ENCODE measurements at regions not wholly inside any gene's neighbourhood (a gene's known extent, or its start where the extent isn't known, plus 50 kb on each side); places are given as distances from the start of the nearest gene placed in this dataset.
A peak's percentile ranks its signal among the peaks of the same experiment; 100 is the strongest.

DNA sequence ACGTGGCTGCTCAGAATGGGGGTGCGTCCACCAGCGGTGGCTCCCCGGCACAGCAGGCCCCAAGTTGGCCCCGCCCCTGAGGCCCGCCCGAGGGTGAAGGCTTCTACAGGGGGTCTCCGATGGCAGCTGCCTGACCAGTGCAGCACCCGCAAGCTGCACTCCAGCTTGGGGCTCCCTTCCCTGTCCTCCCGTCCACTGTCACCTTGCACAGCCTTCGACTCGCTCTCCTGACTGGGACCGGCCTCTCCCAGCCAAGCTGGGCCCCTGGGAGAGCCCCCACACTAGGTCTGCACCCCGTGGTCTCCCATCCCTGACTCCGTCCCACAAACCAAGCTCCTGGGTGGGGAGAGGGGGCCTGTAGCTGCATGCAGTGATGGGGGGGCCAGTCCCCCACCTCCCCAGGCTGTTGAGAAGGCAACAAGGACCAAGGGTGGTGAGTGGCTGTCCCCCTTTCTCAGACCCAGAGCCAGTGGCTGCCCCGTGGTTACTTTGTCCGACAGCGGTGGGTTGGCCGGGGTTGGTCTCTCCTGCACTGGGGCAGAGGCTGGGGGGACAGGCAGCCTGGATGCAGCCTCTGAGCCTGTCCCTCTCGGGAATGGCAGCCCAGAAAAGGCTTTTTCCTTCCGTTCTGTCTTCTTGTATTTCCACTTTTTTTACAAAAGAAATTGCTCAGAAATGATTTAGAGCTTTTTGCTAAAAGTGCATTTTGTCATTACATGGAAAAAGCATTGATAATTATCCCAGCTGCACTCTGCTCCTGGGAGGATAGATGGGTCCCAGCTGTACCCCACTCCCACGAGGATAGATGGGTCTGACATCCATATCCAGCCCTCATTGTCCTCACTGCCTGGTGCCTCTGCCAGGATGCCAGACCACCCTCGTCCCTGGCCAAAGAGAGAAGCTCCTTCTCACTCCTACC is 217.0 kb downstream of the KIF26A start:
- H3K27ac Mint-ChIP-seq = no peak overlapping the region
- Histone ChIP-seq H3K27ac (ENCODE audit: low read depth, low read length) (no peak overlapping the region), H3K36me3 (ENCODE audit: control insufficient read depth in 2 of 3, insufficient read depth in 3 of 3, low read length in 3 of 3) (no peaks in the 10 kb centered on the region), H3K4me3 (ENCODE audit: low read length) (no peak overlapping the region), H3K9me3 (ENCODE audit: control insufficient read depth in 2 of 3, low read length in 3 of 3) (no peaks in the 10 kb centered on the region), H3K27me3 (ENCODE audit: control insufficient read depth in 2 of 2, insufficient read depth in 2 of 2, low read length in 2 of 2) (no peaks in the 10 kb centered on the region), H3K4me1 (ENCODE audit: control insufficient read depth in 2 of 2, insufficient read depth in 2 of 2, low read length in 2 of 2) (no peaks in the 10 kb centered on the region)
- intact Hi-C loops (cut with micrococcal nuclease) = no loop called here
- DNase-seq (peak in 1 of 9 donors; percentile 1), ATAC-seq (no peak)
- H3K4me3 Mint-ChIP-seq = peak overlapping the region in 1 of 10 donors; percentile 16
- peaks cover 0 to 8% (median 4%) of the 10 kb centered on the region in 7 donors for H3K4me1 Mint-ChIP-seq
- ChIA-PET CTCF (interaction anchor here (1.1 kb wide), 1 partner anchor 16 kb away, joined by 3 read pairs; no protein-coding TSS in a partner anchor), POLR2A (no interaction called here)
- peaks cover 0 to 5% (median 0%) of the 10 kb centered on the region in 11 donors for H3K9me3 Mint-ChIP-seq
- H3K36me3 Mint-ChIP-seq = peaks cover 0 to 4% (median 0%) of the 10 kb centered on the region in 5 donors
- peaks cover 0 to 6% (median 0%) of the 10 kb centered on the region in 5 donors for H3K27me3 Mint-ChIP-seq

DNA sequence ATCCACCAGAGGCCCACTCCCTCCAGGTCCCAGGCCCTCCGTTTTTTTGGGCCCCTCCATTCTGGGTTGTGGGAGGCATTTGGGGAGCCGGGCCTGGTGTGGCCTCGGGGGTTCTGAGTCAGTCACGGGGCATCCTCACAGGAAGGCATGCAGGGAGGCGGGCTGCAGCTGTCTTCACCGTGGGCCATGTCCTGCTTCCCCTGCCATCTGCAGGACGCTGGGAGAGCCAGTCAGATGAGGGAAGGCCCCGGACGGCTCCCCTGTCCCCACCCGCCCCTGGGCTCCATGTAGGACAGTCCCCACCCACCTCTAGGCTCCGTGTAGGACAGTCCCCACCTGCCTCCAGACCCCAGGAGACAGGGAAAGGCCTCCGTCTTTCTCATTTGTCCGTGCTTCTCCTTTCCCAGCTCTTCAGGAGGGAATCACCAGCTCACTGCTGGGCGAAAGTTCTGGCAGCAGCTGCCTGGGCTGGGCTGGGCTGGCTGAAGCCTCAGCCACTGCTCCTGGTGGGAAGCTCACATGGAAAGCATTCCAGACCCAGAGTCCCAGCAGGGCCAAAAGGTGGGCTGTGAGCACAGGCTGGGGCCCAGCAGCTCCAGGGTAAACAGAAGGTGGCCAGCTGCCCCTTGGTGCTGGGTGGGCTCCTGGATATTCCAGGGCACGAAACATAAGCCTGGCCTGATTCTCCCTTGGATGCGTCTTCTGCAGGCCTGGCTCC is 217.8 kb downstream of the KIF26A start:
- ChIA-PET POLR2A (interaction anchor here (0.6 kb wide), 1 partner anchor 1423 kb away, joined by 5 read pairs; no protein-coding TSS in a partner anchor), CTCF (no interaction called here)
- H3K4me1 Mint-ChIP-seq = peaks cover 0 to 8% (median 4%) of the 10 kb centered on the region in 7 donors
- Histone ChIP-seq H3K9me3 (ENCODE audit: control insufficient read depth in 2 of 3, low read length in 3 of 3) (no peaks in the 10 kb centered on the region), H3K36me3 (ENCODE audit: control insufficient read depth in 2 of 3, insufficient read depth in 3 of 3, low read length in 3 of 3) (no peaks in the 10 kb centered on the region), H3K4me3 (ENCODE audit: low read length) (no peak overlapping the region), H3K27ac (ENCODE audit: low read depth, low read length) (no peak overlapping the region), H3K27me3 (ENCODE audit: control insufficient read depth in 2 of 2, insufficient read depth in 2 of 2, low read length in 2 of 2) (no peaks in the 10 kb centered on the region), H3K4me1 (ENCODE audit: control insufficient read depth in 2 of 2, insufficient read depth in 2 of 2, low read length in 2 of 2) (no peaks in the 10 kb centered on the region)
- H3K36me3 Mint-ChIP-seq = peaks cover 0 to 4% (median 0%) of the 10 kb centered on the region in 5 donors
- ATAC-seq (no peak), DNase-seq (peak in 1 of 9 donors; percentile 3)
- intact Hi-C loops (cut with micrococcal nuclease) = no loop called here
- H3K27ac Mint-ChIP-seq = no peak overlapping the region
- peaks cover 0 to 6% (median 0%) of the 10 kb centered on the region in 5 donors for H3K27me3 Mint-ChIP-seq
- H3K4me3 Mint-ChIP-seq = no peak overlapping the region
- H3K9me3 Mint-ChIP-seq = peaks cover 0 to 5% (median 0%) of the 10 kb centered on the region in 11 donors

DNA sequence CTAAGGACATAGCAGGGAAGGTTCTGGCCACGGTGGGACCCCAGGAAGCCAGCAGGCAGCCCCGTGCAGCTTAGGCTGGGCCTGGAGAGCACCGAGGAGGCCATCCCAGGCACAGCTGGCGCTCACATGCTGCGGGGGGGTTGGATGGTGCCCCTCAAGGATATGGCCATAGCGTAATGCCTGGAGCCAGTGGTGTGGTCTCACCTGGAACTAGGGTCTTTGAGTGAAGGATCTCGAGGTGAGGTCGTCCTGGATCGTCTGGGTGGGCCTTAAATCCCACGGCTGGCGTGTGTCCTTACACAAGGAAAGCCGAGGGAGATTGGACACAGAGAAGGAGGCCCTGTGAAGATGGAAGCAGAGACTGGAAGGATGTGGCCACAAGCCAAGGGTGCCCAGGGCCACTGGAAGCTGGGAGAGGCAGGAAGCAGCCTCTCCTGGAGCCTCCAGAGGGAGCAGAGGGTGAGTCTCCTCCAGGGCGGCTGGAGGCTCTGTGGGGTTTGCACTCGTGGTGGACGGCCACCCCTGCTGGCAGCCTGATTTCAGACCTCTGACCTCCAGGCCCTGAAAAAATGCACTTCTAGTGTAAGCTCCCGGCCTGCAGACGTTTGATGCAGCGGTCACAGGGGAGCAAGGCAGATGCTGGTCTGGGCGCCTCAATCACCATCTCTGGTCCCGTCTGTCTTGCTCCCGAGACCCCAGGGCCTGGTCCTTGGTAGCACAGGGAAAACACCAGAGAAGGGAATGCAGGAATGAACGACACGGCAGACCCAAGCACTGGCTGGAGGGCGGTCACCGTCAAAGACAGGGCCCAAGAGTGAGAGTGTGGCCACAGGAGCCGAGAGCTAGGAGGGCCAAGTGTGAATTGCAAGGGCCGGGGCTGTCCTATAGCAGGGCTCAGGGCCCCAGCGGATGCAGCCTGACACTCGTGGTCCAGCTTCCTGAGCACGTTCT is 218.6 kb downstream of the KIF26A start:
- intact Hi-C loops (cut with micrococcal nuclease) = no loop called here
- Mint-ChIP-seq H3K27ac (no peak overlapping the region), H3K4me1 (peaks cover 0 to 8% (median 4%) of the 10 kb centered on the region in 7 donors), H3K36me3 (peaks cover 0 to 4% (median 0%) of the 10 kb centered on the region in 5 donors), H3K4me3 (no peak overlapping the region), H3K27me3 (peaks cover 0 to 6% (median 0%) of the 10 kb centered on the region in 5 donors), H3K9me3 (peaks cover 0 to 3% (median 0%) of the 10 kb centered on the region in 11 donors)
- ChIA-PET CTCF (no interaction called here), POLR2A (interaction anchor here (0.6 kb wide), 1 partner anchor 1424 kb away, joined by 5 read pairs; no protein-coding TSS in a partner anchor)
- ATAC-seq (no peak), DNase-seq (no peak)
- no peaks in the 10 kb centered on the region for H3K4me1 ChIP-seq (ENCODE audit: control insufficient read depth in 2 of 2, insufficient read depth in 2 of 2, low read length in 2 of 2)
- H3K27me3 ChIP-seq (ENCODE audit: control insufficient read depth in 2 of 2, insufficient read depth in 2 of 2, low read length in 2 of 2) = no peaks in the 10 kb centered on the region
- no peaks in the 10 kb centered on the region for H3K9me3 ChIP-seq (ENCODE audit: control insufficient read depth in 2 of 3, low read length in 3 of 3)
- H3K27ac ChIP-seq (ENCODE audit: low read depth, low read length) = no peak overlapping the region
- no peaks in the 10 kb centered on the region for H3K36me3 ChIP-seq (ENCODE audit: control insufficient read depth in 2 of 3, insufficient read depth in 3 of 3, low read length in 3 of 3)
- H3K4me3 ChIP-seq (ENCODE audit: low read length) = no peak overlapping the region

DNA sequence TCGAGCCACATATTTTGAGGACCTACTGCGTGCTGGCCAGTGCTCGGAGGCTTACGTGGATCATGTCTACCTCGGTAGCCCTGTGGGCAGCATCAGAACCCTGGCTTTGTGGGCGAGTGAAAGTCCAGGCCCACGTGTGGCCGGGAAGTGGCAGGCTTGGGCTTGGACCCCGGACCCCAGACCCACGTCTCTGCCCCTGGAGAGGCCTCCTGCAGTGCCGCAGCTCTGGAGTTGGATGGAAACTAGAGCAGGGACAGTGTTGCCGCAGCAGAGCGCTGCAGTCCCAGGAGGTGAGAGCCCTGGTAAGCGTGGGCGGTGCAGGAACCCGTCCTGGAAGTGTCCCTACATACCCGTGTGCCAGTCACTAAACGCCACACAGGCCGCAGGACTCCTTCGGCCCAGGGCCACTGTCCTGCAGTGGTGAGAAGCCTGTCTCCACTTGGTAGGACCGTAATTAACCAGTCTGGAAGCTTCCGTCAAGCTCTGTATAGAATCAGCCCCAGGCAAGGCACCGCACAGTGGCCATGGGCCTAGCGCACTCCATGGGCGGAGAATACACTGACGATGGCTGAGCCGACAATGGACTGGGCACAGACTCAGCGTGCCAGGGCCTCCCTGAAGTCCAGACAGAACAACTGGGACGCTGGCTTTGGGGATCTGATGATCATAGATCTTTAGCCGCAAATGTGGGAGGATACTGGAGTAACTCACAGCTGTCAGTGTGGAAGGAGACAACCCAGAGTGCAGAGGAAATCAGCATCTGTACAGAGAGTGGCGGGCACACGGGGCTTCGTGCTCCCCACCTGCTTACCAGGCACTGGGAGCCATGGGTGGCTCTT is 219.5 kb downstream of the KIF26A start:
- ChIA-PET CTCF (no interaction called here), POLR2A (no interaction called here)
- Mint-ChIP-seq H3K27me3 (peaks cover 0 to 6% (median 0%) of the 10 kb centered on the region in 5 donors), H3K4me3 (no peak overlapping the region), H3K36me3 (no peaks in the 10 kb centered on the region), H3K4me1 (peaks cover 0 to 8% (median 4%) of the 10 kb centered on the region in 7 donors), H3K9me3 (no peaks in the 10 kb centered on the region), H3K27ac (peak overlapping the region in 1 of 9 donors; percentile 55)
- DNase-seq (no peak), ATAC-seq (no peak)
- no peaks in the 10 kb centered on the region for H3K27me3 ChIP-seq (ENCODE audit: control insufficient read depth in 2 of 2, insufficient read depth in 2 of 2, low read length in 2 of 2)
- no peaks in the 10 kb centered on the region for H3K4me1 ChIP-seq (ENCODE audit: control insufficient read depth in 2 of 2, insufficient read depth in 2 of 2, low read length in 2 of 2)
- intact Hi-C loops (cut with micrococcal nuclease) = no loop called here
- H3K27ac ChIP-seq (ENCODE audit: low read depth, low read length) = no peak overlapping the region
- H3K9me3 ChIP-seq (ENCODE audit: control insufficient read depth in 2 of 3, low read length in 3 of 3) = no peaks in the 10 kb centered on the region
- H3K36me3 ChIP-seq (ENCODE audit: control insufficient read depth in 2 of 3, insufficient read depth in 3 of 3, low read length in 3 of 3) = no peaks in the 10 kb centered on the region
- H3K4me3 ChIP-seq (ENCODE audit: low read length) = no peak overlapping the region

DNA sequence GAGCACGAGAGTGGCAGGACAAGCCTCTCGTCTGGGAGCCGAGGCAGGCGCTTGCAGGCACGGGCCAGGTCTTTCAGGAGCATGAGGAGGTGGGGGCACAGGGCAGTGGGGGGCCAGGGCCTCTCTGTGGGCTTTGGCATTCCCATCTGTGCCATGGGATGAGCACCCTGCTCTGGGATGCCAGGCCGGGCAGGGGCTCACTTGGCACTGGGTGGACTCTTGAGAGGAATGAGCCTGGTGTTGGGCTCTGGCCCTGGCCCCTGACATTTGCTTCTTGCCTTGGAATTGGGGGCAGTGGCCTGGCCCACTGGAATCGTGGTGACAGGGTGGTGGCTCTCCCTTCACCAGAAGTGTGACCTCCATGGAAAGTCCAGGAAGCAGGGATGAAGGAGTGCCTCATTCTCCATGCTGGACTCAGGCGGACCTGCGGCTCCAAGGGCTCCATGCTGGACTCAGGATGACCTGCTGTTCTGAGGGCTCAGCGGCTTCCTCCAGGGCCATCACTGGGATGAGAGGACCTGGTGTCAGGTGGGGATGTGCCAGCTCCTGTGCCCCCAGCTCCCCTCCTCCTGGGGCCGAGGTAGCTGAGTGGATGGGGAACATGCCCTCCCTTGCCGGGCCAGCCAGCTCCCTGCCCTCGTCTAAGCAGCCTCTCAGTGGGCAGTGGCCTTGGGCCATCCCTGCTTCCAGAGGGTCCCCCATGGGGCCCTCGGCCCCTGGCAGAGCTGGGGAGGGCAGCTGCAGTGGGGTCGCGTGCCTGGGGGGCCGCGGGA is 220.3 kb downstream of the KIF26A start:
- DNase-seq = no peak
- Histone ChIP-seq H3K27me3 (ENCODE audit: control insufficient read depth in 2 of 2, insufficient read depth in 2 of 2, low read length in 2 of 2) (no peaks in the 10 kb centered on the region), H3K36me3 (ENCODE audit: control insufficient read depth in 2 of 3, insufficient read depth in 3 of 3, low read length in 3 of 3) (no peaks in the 10 kb centered on the region), H3K9me3 (ENCODE audit: control insufficient read depth in 2 of 3, low read length in 3 of 3) (no peaks in the 10 kb centered on the region), H3K4me1 (ENCODE audit: control insufficient read depth in 2 of 2, insufficient read depth in 2 of 2, low read length in 2 of 2) (no peaks in the 10 kb centered on the region), H3K4me3 (ENCODE audit: low read length) (no peak overlapping the region), H3K27ac (ENCODE audit: low read depth, low read length) (no peak overlapping the region)
- H3K27me3 Mint-ChIP-seq = peaks cover 0 to 5% (median 0%) of the 10 kb centered on the region in 5 donors
- intact Hi-C loops (cut with micrococcal nuclease) = no loop called here
- H3K4me1 Mint-ChIP-seq = peaks cover 0 to 8% (median 5%) of the 10 kb centered on the region in 7 donors
- ChIA-PET POLR2A (no interaction called here), CTCF (no interaction called here)
- ATAC-seq = no peak
- no peak overlapping the region for H3K4me3 Mint-ChIP-seq
- peak overlapping the region in 1 of 9 donors; percentile 55 for H3K27ac Mint-ChIP-seq
- H3K36me3 Mint-ChIP-seq = no peaks in the 10 kb centered on the region
- no peaks in the 10 kb centered on the region for H3K9me3 Mint-ChIP-seq

All from naive thymus-derived CD4-positive, alpha-beta T cell (primary cell).